Progenitor cell of endocrine pancreas (in vitro differentiated cells): ENCODE measurements at regions not wholly inside any gene's neighbourhood (a gene's known extent, or its start where the extent isn't known, plus 50 kb on each side); places are given as distances from the start of the nearest gene placed in this dataset.

ENCODE experiments used
- DNase-seq: peaks from one replicate; pipeline ENCODE4 v3.0.0; 2021; ENCODE audit warnings: low spot score; ENCODE audit not compliant: unreplicated experiment
- H3K27ac Mint-ChIP-seq: 2 replicates; pipeline ENCODE4 v1.8.0; 2021; ENCODE audit warnings: mild to moderate bottlenecking, moderate library complexity, mixed read lengths
- H3K27me3 Mint-ChIP-seq: 2 replicates; pipeline ENCODE4 v1.8.0; 2021; ENCODE audit warnings: mixed read lengths
- H3K36me3 Mint-ChIP-seq: 2 replicates; pipeline ENCODE4 v1.8.0; 2022; ENCODE audit warnings: mixed read lengths; ENCODE audit not compliant: insufficient read depth
- H3K4me1 Mint-ChIP-seq: 2 replicates; pipeline ENCODE4 v1.8.0; 2021; ENCODE audit warnings: low read depth, mixed read lengths
- H3K4me3 Mint-ChIP-seq: 2 replicates; pipeline ENCODE4 v1.8.0; 2021; ENCODE audit warnings: low read depth, mild to moderate bottlenecking, moderate library complexity, mixed read lengths
- H3K9me3 Mint-ChIP-seq: 2 replicates; pipeline ENCODE4 v1.8.0; 2021; ENCODE audit warnings: low read depth, mixed read lengths
- TF ChIP-seq, protein P1 (sequence below): fragments of 200-600 bp; sonication (generic); IDR thresholded peaks from one replicate; pipeline ENCODE4 v1.5.0; 2021; ENCODE audit warnings: antibody characterized with exemption, mild to moderate bottlenecking; ENCODE audit not compliant: unreplicated experiment

DNA sequence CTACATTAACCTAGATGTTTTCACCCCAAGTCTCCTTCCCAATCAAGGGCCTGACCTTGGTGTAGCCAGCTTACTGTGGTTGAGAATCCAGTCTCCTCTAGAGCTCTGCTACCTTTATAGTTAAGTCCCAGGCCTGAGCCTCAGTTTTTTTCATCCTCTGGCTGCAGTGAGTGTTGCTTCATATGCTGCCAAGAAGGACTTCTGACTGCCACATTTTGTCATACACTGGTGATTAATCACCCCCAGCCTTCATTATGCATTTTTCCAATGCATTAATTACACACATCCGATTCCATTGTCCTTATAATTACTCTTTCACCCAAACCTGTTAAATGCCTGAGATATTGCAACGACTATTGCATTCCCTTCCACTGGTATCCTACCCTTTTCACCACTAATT lies 66.3 kb upstream of the FGGY start:
- TF ChIP-seq, protein P1, sequence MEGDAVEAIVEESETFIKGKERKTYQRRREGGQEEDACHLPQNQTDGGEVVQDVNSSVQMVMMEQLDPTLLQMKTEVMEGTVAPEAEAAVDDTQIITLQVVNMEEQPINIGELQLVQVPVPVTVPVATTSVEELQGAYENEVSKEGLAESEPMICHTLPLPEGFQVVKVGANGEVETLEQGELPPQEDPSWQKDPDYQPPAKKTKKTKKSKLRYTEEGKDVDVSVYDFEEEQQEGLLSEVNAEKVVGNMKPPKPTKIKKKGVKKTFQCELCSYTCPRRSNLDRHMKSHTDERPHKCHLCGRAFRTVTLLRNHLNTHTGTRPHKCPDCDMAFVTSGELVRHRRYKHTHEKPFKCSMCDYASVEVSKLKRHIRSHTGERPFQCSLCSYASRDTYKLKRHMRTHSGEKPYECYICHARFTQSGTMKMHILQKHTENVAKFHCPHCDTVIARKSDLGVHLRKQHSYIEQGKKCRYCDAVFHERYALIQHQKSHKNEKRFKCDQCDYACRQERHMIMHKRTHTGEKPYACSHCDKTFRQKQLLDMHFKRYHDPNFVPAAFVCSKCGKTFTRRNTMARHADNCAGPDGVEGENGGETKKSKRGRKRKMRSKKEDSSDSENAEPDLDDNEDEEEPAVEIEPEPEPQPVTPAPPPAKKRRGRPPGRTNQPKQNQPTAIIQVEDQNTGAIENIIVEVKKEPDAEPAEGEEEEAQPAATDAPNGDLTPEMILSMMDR: no peak
- no peak overlapping the region for H3K27ac Mint-ChIP-seq
- H3K9me3 Mint-ChIP-seq: no peaks in the 10 kb centered on the region
- H3K36me3 Mint-ChIP-seq: no peaks in the 10 kb centered on the region
- H3K4me3 Mint-ChIP-seq: no peak overlapping the region
- no peaks in the 10 kb centered on the region for H3K27me3 Mint-ChIP-seq
- DNase-seq: no peak
- H3K4me1 Mint-ChIP-seq: peaks cover 2% of the 10 kb centered on the region

DNA sequence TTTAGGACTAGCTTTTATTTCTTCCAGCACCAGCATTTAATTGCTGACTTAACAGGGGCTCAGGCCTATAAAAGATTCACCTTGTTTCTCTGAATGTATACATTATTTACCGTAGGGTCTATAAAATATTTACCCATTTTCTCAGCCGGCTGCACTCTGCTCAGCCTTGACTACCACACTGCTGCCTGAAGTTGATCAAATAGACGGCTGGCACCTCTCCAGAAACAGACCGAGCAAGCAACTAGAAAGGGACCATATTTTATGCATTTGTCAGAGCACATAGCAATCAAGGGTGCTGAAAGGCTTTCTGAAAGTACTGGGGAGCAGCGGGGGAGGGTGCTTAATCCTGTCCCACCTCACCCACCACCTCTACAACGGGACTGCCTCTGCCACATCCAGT lies 64.7 kb upstream of the FGGY start:
- Mint-ChIP-seq H3K36me3 (no peaks in the 10 kb centered on the region), H3K4me3 (no peak overlapping the region), H3K4me1 (peaks cover 2% of the 10 kb centered on the region), H3K27me3 (no peaks in the 10 kb centered on the region), H3K9me3 (no peaks in the 10 kb centered on the region), H3K27ac (no peak overlapping the region)
- TF ChIP-seq, protein P1: no peak
- DNase-seq: no peak

DNA sequence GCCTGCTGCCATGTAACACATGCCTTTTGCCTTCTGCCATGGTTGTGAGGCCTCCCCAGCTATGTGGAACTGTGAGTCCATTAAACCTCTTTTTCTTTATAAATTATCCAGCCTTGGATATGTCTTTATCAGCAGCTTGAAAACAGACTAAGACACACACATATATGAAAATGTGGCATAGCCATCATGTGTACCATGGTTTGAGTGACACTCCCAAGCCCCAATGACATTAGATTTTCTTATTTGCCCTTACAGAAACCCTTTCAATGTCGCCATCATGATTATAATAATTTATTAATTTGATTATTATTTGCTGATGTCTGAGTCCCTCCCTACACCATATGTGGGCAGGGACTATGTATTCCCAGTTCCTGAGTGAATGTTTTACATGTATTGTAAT lies 63.5 kb upstream of the FGGY start:
- Mint-ChIP-seq H3K4me3 (no peak overlapping the region), H3K9me3 (no peaks in the 10 kb centered on the region), H3K4me1 (peaks cover 2% of the 10 kb centered on the region), H3K27ac (no peak overlapping the region), H3K36me3 (no peaks in the 10 kb centered on the region), H3K27me3 (no peaks in the 10 kb centered on the region)
- TF ChIP-seq, protein P1: no peak
- no peak for DNase-seq

GRCh38 chr1:59236721-59237545 lies 60.0 kb upstream of the FGGY start:
- Mint-ChIP-seq H3K4me1 (peaks cover 2% of the 10 kb centered on the region), H3K9me3 (no peaks in the 10 kb centered on the region), H3K4me3 (no peak overlapping the region), H3K27me3 (no peaks in the 10 kb centered on the region), H3K27ac (no peak overlapping the region), H3K36me3 (no peaks in the 10 kb centered on the region)
- TF ChIP-seq, protein P1: no peak
- DNase-seq: no peak

DNA sequence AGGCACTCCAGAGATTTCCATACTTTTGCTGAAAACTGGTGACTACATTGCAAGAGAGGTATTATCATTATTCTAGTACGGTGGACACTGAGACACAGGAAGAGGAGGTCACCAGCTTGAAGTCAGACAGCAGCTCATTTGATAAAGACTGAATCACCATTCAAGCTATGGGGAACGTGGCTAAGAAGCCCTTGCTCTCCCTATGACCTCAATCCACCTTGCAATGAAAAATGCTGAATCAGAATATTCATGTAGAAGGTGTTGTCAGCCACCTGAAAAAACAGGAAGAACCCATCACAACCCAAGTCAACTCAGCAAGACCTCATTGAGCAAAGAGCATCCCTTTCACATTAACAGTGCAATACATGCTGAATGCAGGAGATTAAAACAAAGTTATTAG lies 59.0 kb upstream of the FGGY start:
- H3K4me1 Mint-ChIP-seq: no peaks in the 10 kb centered on the region
- H3K4me3 Mint-ChIP-seq: no peak overlapping the region
- no peaks in the 10 kb centered on the region for H3K36me3 Mint-ChIP-seq
- no peak overlapping the region for H3K27ac Mint-ChIP-seq
- TF ChIP-seq, protein P1: no peak
- H3K27me3 Mint-ChIP-seq: no peaks in the 10 kb centered on the region
- H3K9me3 Mint-ChIP-seq: no peaks in the 10 kb centered on the region
- DNase-seq: no peak
